Endothelial cell of umbilical vein (primary cell): ENCODE measurements at regions not wholly inside any gene's neighbourhood (a gene's known extent, or its start where the extent isn't known, plus 50 kb on each side); places are given as distances from the start of the nearest gene placed in this dataset.

Source experiments
- BruUV-seq: library from RNA; stranded (reverse); fragments of 400-500 nt; replicated peaks from 2 replicates; lab custom pipeline; 2021; lab: Mats Ljungman, UMichigan
- CTCF ChIA-PET: fragments of 300-600, 350-600 bp; sonication (Branson Sonifier 250); formaldehyde crosslinking; loops from one replicate; lab custom pipeline; 2021; ENCODE audit warnings: antibody characterized with exemption, inconsistent platforms; lab: Charles Lee
- POLR2A ChIA-PET: fragments of 300-600, 350-600 bp; sonication (Branson Sonifier 250); formaldehyde crosslinking; loops from one replicate; lab custom pipeline; 2021; ENCODE audit warnings: antibody characterized with exemption, inconsistent platforms; lab: Charles Lee
- DNase-seq: peaks from one replicate; pipeline ENCODE4 v3.0.0-alpha.2; 2011; ENCODE audit warnings: low read depth, low spot score
- FAIRE-seq: peaks from 2 replicates; lab custom pipeline; 2011; peaks lifted over from hg19 to GRCh38; lab: Jason Lieb, UNC
- H2AFZ ChIP-seq: 2 replicates; pipeline ENCODE4 v1.6.0; 2012; ENCODE audit warnings: low read depth, low read length, control low read depth, inconsistent platforms
- H3K27ac ChIP-seq: 2 replicates; pipeline ENCODE4 v1.5.1; 2011; ENCODE audit warnings: low read depth, mild to moderate bottlenecking, control low read depth, low read length, moderate library complexity; ENCODE audit not compliant: insufficient read depth
- H3K27me3 ChIP-seq, 2 experiments: 2 replicates each; pipeline versions ENCODE4 v1.6.0 to v1.6.1; 2011; ENCODE audit warnings: low read length in 2 of 2, mixed read lengths in 1 of 2; ENCODE audit not compliant: control insufficient read depth in 2 of 2, insufficient read depth in 2 of 2
- H3K36me3 ChIP-seq, 2 experiments: 2 replicates in 1 of 2; 3 replicates in 1 of 2; pipeline ENCODE4 v1.5.1; 2011; ENCODE audit warnings: low read length in 2 of 2, mild to moderate bottlenecking in 1 of 2, moderate library complexity in 1 of 2; ENCODE audit not compliant: control insufficient read depth in 2 of 2, insufficient read depth in 2 of 2; ENCODE audit errors: extremely low read depth in 1 of 2
- H3K4me1 ChIP-seq: 3 replicates; pipeline ENCODE4 v1.5.1; 2011; ENCODE audit warnings: mild to moderate bottlenecking, low read length; ENCODE audit not compliant: control insufficient read depth, insufficient read depth; ENCODE audit errors: extremely low read depth
- H3K4me2 ChIP-seq: 2 replicates; pipeline ENCODE4 v1.6.1; 2011; ENCODE audit warnings: low read length, control low read depth, mixed read lengths; ENCODE audit not compliant: insufficient read depth
- H3K4me3 ChIP-seq, 3 experiments: fragments of 200-600 bp in 1 of 3; sonication (generic), shearing (Covaris generic) in 1 of 3; replicated peaks in 1 of 3; 2 replicates each; pipeline ENCODE4 v1.5.1; 2011 to 2016; ENCODE audit warnings: control low read depth in 3 of 3, low read length in 3 of 3, mild to moderate bottlenecking in 2 of 3, inconsistent platforms in 1 of 3, low read depth in 1 of 3, moderate library complexity in 1 of 3; ENCODE audit not compliant: insufficient read depth in 1 of 3
- H3K79me2 ChIP-seq: 2 replicates; pipeline ENCODE4 v1.6.0; 2012; ENCODE audit warnings: low read length, inconsistent platforms; ENCODE audit not compliant: control insufficient read depth, insufficient read depth
- H3K9ac ChIP-seq: replicated peaks from 2 replicates; pipeline ENCODE3; 2011; ENCODE audit warnings: low read length, control low read depth; ENCODE audit not compliant: insufficient read depth; ENCODE audit errors: extremely low read depth
- H3K9me1 ChIP-seq: replicated peaks from 3 replicates; pipeline ENCODE4 v1.6.0; 2011; ENCODE audit warnings: mild to moderate bottlenecking, low read length; ENCODE audit not compliant: control insufficient read depth, insufficient read depth; ENCODE audit errors: extremely low read depth
- H3K9me3 ChIP-seq: replicated peaks from 2 replicates; pipeline ENCODE4 v1.5.1; 2012; ENCODE audit warnings: low read length, inconsistent platforms; ENCODE audit not compliant: control insufficient read depth, insufficient read depth
- H4K20me1 ChIP-seq: replicated peaks from 2 replicates; pipeline ENCODE3; 2011; ENCODE audit warnings: mild to moderate bottlenecking, low read length; ENCODE audit not compliant: control insufficient read depth, insufficient read depth; ENCODE audit errors: extremely low read depth
- EZH2 ChIP-seq: IDR thresholded peaks from 2 replicates; pipeline ENCODE4 v1.6.1; 2012; ENCODE audit warnings: borderline replicate concordance, low read depth, mild to moderate bottlenecking, moderate library complexity, low read length, inconsistent platforms; ENCODE audit not compliant: severe bottlenecking
- FOS ChIP-seq: IDR thresholded peaks from 2 replicates; pipeline ENCODE4 v1.6.1; 2011; ENCODE audit warnings: mild to moderate bottlenecking, low read length, moderate library complexity, borderline replicate concordance; ENCODE audit not compliant: insufficient read depth
- GATA2 ChIP-seq: IDR thresholded peaks from 2 replicates; pipeline ENCODE4 v1.7.0; 2011; ENCODE audit warnings: low read depth, mild to moderate bottlenecking, moderate library complexity, mixed read lengths, low read length; ENCODE audit not compliant: insufficient read length, insufficient read depth
- JUN ChIP-seq: IDR thresholded peaks from 2 replicates; pipeline ENCODE4 v1.6.1; 2011; ENCODE audit warnings: borderline replicate concordance, low read depth; ENCODE audit not compliant: insufficient read length, insufficient read depth
- MAX ChIP-seq: IDR thresholded peaks from 2 replicates; pipeline ENCODE4 v1.6.1; 2011; ENCODE audit not compliant: insufficient read depth, insufficient read length
- MYC ChIP-seq: IDR thresholded peaks from one replicate; pipeline ENCODE4 v1.6.1; 2011; ENCODE audit warnings: mild to moderate bottlenecking, low read depth, low read length
- POLR2A ChIP-seq: IDR thresholded peaks from 2 replicates; pipeline ENCODE4 v1.6.1; 2012; ENCODE audit warnings: low read depth, mild to moderate bottlenecking, control low read depth, low read length
- POLR2AphosphoS5 ChIP-seq: IDR thresholded peaks from 2 replicates; pipeline ENCODE4 v1.6.1; 2012; ENCODE audit warnings: low read depth, mild to moderate bottlenecking, control low read depth, low read length, moderate library complexity; ENCODE audit not compliant: insufficient read depth
- dilution Hi-C: fragments of 300-500 bp; cut with MboI; formaldehyde crosslinking; loops from one replicate; pipeline ENCODE4 v1.15.0; 2019; ENCODE audit warnings: low sequenced_read_pairs; ENCODE audit not compliant: extremely low pct_ligation_motif_present
- intact Hi-C: fragments of 100-400 bp; cut with micrococcal nuclease; formaldehyde crosslinking; loops from one replicate; pipeline ENCODE4 v1.10.0; 2022
- TF ChIP-seq, protein P1 (sequence below), 2 donors: IDR thresholded peaks; 1 replicate in 1 of 2; 2 replicates in 1 of 2; pipeline ENCODE4 v1.5.1; 2011; ENCODE audit warnings: low read length in 2 of 2, mild to moderate bottlenecking in 2 of 2, moderate library complexity in 2 of 2, control low read depth in 1 of 2, inconsistent platforms in 1 of 2, low read depth in 1 of 2; ENCODE audit not compliant: insufficient read depth in 1 of 2; ENCODE audit errors: extremely low read depth in 1 of 2

- dilution Hi-C loops: no loop called here
- Histone ChIP-seq H3K36me3 (no peaks in the 10 kb centered on the region), H3K9me3 (no peaks in the 10 kb centered on the region), H3K4me1 (no peaks in the 10 kb centered on the region), H3K4me3 (no peak overlapping the region), H3K4me2 (no peak overlapping the region), H3K79me2 (no peaks in the 10 kb centered on the region), H2AFZ (no peak overlapping the region), H3K27ac (no peak overlapping the region), H3K9me1 (no peaks in the 10 kb centered on the region), H3K27me3 (no peaks in the 10 kb centered on the region), H3K9ac (no peak overlapping the region), H4K20me1 (no peaks in the 10 kb centered on the region)
- no peak for TF ChIP-seq POLR2A
- TF ChIP-seq MAX: no peak
- TF ChIP-seq GATA2: no peak
- ChIA-PET POLR2A (no interaction called here), CTCF (interaction anchor here (1.3 to 1.7 kb wide), 3 partner anchors 10 to 23 kb away, joined by 3 to 4 read pairs (median 3); no protein-coding TSS in a partner anchor)
- no TSS peak for BruUV-seq
- intact Hi-C loops: loop anchor here (10.0 kb wide), 1 partner anchor 659 kb away; no protein-coding TSS in a partner anchor
- no peak for DNase-seq
- no peak for FAIRE-seq
These were observed 545.6 kb downstream of the LRRC70 start for GRCh38 chr5:63124266-63124665.

DNA sequence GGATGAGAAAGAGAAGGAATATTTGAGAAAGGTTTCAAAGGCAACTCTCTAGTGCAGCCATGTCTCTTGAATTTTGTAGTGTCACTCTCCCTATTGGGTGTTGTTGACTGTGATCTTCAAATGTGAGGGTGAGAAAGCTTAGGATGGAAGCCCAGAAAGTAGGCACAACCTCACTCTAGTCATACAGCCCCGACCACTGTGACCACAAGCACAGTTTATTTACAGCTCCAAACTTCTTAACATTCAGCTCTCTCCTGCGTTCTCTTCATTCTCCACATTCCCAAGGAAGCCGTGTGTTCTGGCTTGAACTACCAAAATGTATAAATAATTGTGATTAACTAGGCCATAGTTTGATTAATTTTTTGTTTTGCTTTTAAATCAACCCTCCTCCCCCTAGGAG lies 542.9 kb downstream of the LRRC70 start:
- dilution Hi-C loops (no loop called here), intact Hi-C loops (loop anchor here (10.0 kb wide), 1 partner anchor 657 kb away; no protein-coding TSS in a partner anchor)
- no peaks in the 10 kb centered on the region for H3K36me3 ChIP-seq
- H3K9me1 ChIP-seq: no peaks in the 10 kb centered on the region
- no peak overlapping the region for H3K4me2 ChIP-seq
- CTCF ChIA-PET: no interaction called here
- no peak overlapping the region for H2AFZ ChIP-seq
- no peak overlapping the region for H3K27ac ChIP-seq
- no peak for DNase-seq
- no peak overlapping the region for H3K9ac ChIP-seq
- BruUV-seq: no TSS peak
- H3K27me3 ChIP-seq: no peaks in the 10 kb centered on the region
- H3K4me3 ChIP-seq: no peak overlapping the region
- FAIRE-seq: no peak
- no peaks in the 10 kb centered on the region for H4K20me1 ChIP-seq
- POLR2A ChIA-PET: no interaction called here
- H3K9me3 ChIP-seq: no peaks in the 10 kb centered on the region
- H3K4me1 ChIP-seq: no peaks in the 10 kb centered on the region
- TF ChIP-seq FOS (no peak), GATA2 (no peak), POLR2AphosphoS5 (no peak), JUN (no peak), MYC (no peak), POLR2A (no peak), EZH2 (no peak), MAX (no peak)
- TF ChIP-seq, protein P1, sequence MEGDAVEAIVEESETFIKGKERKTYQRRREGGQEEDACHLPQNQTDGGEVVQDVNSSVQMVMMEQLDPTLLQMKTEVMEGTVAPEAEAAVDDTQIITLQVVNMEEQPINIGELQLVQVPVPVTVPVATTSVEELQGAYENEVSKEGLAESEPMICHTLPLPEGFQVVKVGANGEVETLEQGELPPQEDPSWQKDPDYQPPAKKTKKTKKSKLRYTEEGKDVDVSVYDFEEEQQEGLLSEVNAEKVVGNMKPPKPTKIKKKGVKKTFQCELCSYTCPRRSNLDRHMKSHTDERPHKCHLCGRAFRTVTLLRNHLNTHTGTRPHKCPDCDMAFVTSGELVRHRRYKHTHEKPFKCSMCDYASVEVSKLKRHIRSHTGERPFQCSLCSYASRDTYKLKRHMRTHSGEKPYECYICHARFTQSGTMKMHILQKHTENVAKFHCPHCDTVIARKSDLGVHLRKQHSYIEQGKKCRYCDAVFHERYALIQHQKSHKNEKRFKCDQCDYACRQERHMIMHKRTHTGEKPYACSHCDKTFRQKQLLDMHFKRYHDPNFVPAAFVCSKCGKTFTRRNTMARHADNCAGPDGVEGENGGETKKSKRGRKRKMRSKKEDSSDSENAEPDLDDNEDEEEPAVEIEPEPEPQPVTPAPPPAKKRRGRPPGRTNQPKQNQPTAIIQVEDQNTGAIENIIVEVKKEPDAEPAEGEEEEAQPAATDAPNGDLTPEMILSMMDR (IDR thresholded peaks at IDR 0.05; ENCODE audit: extremely low read depth in 1 of 2, insufficient read depth in 1 of 2, low read depth in 1 of 2, low read length in 2 of 2): no peak
- no peaks in the 10 kb centered on the region for H3K79me2 ChIP-seq
